ENCODE measurements at regions not wholly inside any gene's neighbourhood (a gene's known extent, or its start where the extent isn't known, plus 50 kb on each side); places are given as distances from the start of the nearest gene placed in this dataset.
"Not testable (repeated sequence)": the region's sequence is repeated elsewhere in the genome, so short reads cannot be mapped to it uniquely, and the experiment has no call there.

DNA sequence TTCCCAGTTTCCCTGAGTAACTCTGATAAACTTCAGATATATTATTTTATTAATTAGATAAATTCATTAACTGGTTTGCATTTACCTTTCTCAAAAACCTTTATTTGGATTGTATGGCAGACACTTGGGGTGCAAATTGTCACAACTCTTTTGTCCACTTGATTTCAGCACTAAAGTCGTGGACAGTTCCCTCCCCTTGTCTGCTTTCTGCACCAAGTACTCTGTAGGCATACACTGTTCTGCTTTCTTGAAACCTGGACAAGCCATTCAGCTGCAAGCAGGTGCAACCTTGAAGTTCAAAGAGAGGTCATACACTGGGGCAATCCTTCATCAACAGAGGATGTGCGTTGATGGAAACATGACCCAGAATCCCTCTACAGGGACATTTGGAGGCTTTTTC, 162.9 kb downstream of the ARL5B start:
- TF ChIP-seq, protein P1, sequence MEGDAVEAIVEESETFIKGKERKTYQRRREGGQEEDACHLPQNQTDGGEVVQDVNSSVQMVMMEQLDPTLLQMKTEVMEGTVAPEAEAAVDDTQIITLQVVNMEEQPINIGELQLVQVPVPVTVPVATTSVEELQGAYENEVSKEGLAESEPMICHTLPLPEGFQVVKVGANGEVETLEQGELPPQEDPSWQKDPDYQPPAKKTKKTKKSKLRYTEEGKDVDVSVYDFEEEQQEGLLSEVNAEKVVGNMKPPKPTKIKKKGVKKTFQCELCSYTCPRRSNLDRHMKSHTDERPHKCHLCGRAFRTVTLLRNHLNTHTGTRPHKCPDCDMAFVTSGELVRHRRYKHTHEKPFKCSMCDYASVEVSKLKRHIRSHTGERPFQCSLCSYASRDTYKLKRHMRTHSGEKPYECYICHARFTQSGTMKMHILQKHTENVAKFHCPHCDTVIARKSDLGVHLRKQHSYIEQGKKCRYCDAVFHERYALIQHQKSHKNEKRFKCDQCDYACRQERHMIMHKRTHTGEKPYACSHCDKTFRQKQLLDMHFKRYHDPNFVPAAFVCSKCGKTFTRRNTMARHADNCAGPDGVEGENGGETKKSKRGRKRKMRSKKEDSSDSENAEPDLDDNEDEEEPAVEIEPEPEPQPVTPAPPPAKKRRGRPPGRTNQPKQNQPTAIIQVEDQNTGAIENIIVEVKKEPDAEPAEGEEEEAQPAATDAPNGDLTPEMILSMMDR (conservative IDR thresholded peaks at IDR 0.05): no peak
- H3K27ac ChIP-seq: no peak overlapping the region

DNA sequence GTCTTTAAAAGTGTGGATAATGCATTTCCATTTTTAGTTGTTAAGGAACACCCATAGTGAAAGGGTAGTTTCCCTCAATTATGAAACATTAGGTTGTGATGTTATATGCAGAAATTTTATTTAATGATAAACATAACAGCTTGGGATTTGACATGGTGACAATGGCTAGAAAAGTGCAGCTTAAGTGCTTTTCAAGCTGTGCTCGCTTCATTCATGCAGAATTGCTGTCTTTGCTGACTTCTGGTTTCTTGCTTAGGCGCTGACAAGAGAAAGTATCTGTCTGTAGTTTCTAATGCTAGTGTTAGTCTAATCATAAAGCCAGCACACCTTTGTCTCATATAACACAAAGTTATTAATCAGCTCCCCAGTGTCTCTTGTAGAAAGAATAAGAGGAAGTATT, 170.0 kb downstream of the ARL5B start:
- TF ChIP-seq, protein P1 (conservative IDR thresholded peaks at IDR 0.05): no peak
- H3K27ac ChIP-seq: no peak overlapping the region

DNA sequence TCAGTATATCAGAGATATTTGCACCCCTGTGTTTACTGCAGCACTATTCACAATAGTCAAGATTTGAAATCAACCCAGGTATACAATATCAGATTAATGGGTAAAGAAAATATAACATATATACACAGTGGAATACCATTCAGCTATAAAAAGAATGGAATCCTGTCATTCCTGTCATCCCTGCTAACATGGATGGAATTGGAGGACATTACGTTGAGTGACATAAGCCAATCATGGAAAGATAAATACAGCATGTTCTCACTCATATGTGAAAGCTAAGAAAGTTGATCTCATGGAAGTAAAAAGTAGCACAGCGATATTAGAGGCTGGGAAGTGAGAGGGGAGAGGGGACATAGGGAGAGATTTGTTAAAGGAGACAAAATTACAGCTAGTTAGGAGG, 171.0 kb downstream of the ARL5B start:
- TF ChIP-seq, protein P1 (conservative IDR thresholded peaks at IDR 0.05): no peak
- H3K27ac ChIP-seq: no peak overlapping the region

DNA sequence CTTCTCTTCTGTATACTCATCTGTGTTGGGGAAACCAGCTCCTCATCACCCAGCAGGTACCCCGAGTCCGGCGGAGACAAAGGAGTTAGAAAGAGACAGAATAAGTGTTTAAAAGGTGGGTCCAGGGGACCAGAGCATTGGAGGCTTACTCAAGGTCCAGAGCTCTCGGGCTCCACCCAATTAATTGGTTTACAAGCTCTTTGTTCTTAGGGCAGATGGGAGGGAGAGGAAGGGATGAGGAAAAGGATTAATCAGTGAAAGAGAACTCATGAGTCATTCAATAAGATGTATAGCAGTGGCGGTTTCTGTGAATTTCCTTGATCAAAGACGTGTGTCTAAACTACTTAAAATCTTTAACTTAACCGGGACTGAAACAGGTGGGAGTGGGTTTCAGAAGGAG, 192.0 kb upstream of the MALRD1 start:
- not testable (repeated sequence) for H3K27ac ChIP-seq

DNA sequence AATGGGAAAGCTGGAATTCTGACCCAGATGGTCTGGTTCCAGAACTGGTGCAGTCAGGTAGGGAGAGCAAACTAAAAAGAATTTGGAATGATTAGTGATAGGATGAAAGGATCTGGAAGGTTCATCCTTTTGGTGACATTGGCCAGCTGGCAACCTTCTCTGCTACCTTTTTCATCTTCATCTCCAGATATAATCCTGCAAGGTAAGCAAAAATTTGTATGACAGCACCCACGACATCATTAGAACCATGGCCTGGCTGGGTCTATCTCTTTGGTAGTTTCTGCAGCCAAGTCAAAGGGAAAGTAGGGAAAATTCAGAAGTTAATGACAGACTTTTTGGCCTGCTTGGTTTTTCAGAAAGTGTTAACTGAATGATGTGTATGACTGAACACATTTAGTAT, 188.9 kb upstream of the MALRD1 start:
- TF ChIP-seq, protein P1 (conservative IDR thresholded peaks at IDR 0.05): no peak
- no peak overlapping the region for H3K27ac ChIP-seq

DNA sequence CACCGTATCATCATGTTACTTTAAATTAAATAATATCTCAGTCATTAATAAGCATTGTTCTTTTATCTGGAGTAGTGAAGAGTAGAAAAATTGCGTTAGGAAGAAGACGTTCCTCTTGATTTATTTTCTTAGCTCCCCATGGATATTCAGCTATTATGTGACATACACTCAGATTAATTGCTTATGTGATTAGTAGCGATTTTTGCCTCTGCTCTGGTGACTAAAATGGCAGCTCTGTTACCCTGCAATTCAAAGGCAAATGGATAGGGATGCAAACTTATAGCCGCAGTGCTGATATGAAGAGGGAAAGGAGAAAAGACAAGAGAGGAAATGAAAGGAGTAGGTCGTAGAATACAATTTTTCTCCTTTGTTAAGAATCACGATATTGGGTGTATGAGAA, 188.4 kb upstream of the MALRD1 start:
- no peak overlapping the region for H3K27ac ChIP-seq
- TF ChIP-seq, protein P1 (conservative IDR thresholded peaks at IDR 0.05): no peak

DNA sequence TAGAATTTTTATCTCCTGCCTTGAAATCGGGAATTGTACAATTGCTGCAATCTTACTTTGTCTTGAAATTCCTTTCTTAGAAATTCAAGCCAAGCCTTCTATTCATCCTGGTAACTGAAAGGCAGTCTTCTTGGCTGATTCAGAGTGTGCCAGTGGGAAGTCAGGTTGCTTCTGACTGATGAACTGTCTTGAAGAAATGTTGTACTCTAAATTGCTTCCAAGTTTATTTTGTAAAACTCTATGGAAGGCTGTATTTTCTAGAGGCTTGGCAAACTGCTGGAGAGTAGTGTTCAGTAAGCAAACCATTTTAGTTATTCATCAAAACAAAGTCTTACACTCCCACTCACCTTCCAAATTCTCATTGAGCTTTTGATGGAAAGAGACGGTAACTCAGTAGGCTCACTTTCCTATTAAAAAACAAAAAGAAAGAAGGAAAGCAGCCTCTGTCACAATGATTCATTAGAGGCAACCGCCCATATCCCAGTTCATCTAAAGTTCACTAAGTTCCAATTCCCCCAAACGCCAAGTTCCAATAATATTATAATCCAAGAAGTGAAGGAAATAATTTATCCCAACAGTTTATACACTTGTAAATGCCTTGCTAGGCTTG, 187.9 kb upstream of the MALRD1 start:
- no peak overlapping the region for H3K27ac ChIP-seq
- TF ChIP-seq, protein P1 (conservative IDR thresholded peaks at IDR 0.05): no peak

DNA sequence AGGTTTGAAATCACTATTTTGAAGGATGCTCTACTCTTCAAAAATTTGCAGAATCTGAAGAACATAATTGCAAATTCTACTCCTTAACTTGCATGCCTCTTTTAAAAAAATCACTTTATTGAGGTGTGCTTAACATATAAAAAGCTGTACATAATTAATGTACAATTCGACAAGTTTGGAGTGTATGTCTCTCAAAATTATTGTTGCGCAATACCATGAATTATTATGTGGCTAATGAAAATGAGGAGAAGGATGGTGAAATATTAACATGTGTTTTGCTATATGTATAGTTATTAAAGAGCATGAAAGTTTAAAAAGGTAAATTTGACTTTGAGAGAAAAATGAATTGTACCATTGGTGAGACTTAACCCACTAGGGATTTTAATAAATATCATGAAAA, 187.2 kb upstream of the MALRD1 start:
- TF ChIP-seq, protein P1 (conservative IDR thresholded peaks at IDR 0.05): no peak
- no peak overlapping the region for H3K27ac ChIP-seq
